GM21786 (cell line): ENCODE measurements at regions not wholly inside any gene's neighbourhood (a gene's known extent, or its start where the extent isn't known, plus 50 kb on each side); places are given as distances from the start of the nearest gene placed in this dataset.

ENCODE experiments used
- ATAC-seq: cut with Tn5 transposase; IDR thresholded peaks from one replicate; pipeline ENCODE4 v1.9.1; 2021; ENCODE audit not compliant: unreplicated experiment

- no peak for ATAC-seq
These were observed 230.9 kb downstream of the LOXHD1 start for GRCh38 chr18:46426021-46426678.

- ATAC-seq: no peak
These were observed 230.4 kb downstream of the LOXHD1 start for GRCh38 chr18:46426679-46427047.
